ENCODE measurements at regions not wholly inside any gene's neighbourhood (a gene's known extent, or its start where the extent isn't known, plus 50 kb on each side); places are given as distances from the start of the nearest gene placed in this dataset.

- DNase-seq (ENCODE audit: low read depth, low spot score) = no peak
Measured at GRCh38 chr20:7760247-7761031, 179.8 kb downstream of the HAO1 start.

- no peak for DNase-seq (ENCODE audit: low read depth, low spot score)
Measured at GRCh38 chr20:7765221-7765620, 175.0 kb downstream of the HAO1 start.

DNA sequence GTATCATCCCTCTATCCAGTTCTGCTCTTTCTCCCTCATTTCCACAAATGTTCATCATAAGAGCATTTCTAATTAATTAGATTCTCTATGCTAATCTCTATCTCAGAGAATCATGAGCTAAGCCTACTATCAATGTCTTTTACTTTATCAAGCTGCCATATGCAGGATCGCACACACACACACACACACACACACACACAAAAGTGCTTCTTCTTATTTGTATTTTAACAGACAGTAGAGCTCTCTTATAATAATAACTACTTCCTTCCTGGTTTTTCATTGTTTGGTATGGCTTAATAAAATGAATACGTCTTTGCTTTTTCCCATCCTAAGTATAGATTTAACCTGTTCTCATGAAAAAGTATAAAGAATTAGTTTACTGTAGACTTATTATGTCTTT is 170.2 kb downstream of the HAO1 start:
- DNase-seq (ENCODE audit: low read depth, low spot score) = no peak

DNA sequence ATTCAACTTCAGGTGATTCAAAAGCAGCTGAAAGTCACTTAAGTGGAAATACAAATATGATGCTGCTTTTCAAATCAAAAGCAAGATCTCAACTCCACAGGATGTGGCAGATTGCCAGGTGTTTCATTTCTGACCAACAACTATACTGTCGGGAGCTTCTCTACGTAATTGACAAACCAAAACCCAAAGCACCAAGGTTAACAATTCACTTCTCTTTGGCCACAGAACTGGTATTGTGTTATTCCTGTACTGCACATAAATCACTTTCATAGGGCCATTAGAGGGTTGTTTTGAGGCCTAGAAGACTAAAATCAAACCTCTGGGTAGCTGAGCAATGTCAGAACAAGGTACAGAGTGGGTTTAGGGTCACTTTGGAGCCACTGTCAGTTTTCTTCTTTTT is 169.7 kb downstream of the HAO1 start:
- DNase-seq (ENCODE audit: low read depth, low spot score) = no peak

DNA sequence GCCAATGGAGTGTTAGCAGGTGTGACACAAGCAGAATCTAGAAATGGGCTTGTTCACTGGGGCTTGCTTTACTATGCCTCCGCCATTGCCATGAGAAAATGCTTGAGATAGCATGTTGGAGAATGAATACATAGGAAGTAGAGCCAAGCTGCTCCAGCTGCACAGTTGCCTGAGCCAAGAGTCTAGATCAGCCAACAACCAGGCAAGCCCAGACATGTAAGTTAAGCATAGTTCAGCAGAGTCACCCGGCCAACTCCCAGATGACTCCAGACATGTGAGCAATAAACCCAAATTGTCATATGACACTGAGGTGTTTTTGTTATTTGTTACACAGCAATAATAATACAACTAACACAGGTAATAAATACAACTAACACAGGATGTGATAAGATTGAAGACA is 167.9 kb downstream of the HAO1 start:
- DNase-seq (ENCODE audit: low read depth, low spot score) = no peak

DNA sequence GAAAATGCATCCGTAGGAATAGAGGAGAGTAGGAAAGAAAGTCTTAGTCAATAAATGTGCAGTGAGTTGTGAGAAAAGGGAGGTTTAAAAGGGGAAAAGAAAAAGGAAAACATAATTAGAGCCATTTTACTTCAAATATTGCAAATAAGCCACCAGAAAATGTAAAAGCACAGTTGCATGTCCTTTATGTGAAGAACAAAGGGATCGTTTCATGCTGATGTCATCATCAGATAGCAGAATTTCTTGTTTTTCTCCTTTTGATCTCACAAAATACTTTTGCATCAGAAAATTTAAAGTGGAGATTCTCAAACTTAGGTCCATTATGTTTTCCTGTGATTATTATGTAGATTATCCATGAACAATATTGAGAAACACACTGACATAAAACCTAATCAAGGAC is 166.7 kb downstream of the HAO1 start:
- no peak for DNase-seq (ENCODE audit: low read depth, low spot score)

DNA sequence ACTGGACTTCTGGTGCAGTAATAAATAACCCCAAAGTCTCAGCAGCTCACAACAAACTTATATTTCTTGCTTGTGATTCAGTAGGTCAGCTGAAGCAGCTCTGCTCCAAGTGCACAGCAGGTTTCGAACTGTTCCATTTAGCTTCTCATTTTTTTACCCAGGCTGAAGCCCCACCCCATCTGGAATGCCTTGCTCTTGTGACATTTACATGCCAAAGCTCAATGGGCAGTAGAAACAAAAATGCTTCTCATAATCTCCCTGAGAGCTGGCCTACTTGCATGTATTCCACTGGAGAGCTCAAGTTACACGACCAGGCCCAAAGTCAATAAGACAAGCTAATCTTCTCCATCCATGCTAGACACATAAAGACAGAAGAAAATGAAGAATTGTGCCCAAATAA is 165.2 kb downstream of the HAO1 start:
- DNase-seq (ENCODE audit: low read depth, low spot score) = no peak

- no peak for DNase-seq (ENCODE audit: low read depth, low spot score)
Measured at GRCh38 chr20:7776148-7776547, 164.1 kb downstream of the HAO1 start.

- no peak for DNase-seq (ENCODE audit: low read depth, low spot score)
Measured at GRCh38 chr20:7790189-7790588, 150.1 kb downstream of the HAO1 start.

DNA sequence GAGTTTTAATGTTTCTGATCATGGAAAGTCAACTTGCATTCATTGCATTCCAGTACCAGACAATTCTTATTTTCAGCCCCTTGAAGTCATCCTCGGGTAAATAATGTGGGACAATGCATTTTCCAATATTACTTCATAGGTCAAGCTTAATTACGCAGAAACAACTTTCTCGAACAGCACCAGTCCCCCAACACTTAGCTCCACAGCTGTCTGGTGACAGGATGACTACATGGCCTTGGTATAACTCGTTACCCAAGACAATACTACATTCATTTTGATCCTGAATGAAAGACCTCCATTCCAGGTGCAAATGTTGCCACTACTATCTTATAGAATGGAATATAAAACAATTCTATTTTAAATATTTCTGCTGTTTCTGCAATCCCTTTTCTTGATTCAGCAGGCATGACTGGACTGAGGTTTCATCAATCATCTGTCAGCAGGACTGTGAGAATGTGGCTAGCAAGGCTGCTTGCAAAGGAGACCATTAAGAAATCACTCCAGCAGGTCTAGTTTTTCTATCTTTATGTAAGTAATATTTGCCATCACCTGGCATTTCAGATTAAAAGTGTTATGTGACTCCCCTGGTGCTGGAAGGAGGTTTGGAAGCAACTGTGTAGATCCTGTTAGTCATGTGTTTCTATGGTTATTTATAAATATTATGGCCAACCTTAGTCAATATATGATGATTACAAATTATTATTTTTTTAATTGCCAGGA is 147.9 kb downstream of the HAO1 start:
- no peak for DNase-seq (ENCODE audit: low read depth, low spot score)

- DNase-seq (ENCODE audit: low read depth, low spot score) = no peak
Measured at GRCh38 chr20:7798176-7798575, 142.1 kb downstream of the HAO1 start.

DNA sequence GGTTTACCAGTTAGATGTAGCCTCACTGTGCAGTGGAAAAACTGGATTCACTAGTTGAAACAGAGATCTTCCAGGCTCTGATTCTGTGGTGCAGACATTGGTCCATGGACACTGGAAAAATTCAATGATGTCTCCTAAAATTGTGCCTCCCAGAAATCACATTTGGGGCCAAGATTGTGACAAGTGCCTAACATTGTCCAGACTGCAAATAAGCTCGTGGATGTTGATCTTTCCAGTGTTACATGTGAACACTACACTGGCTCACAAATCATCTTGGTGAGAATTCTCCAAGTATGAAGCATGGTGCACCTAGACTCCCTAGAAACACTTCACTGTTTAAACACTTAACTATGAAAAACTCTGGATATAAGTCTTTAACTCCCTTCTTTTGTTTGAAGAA is 140.4 kb downstream of the HAO1 start:
- DNase-seq (ENCODE audit: low read depth, low spot score) = no peak

DNA sequence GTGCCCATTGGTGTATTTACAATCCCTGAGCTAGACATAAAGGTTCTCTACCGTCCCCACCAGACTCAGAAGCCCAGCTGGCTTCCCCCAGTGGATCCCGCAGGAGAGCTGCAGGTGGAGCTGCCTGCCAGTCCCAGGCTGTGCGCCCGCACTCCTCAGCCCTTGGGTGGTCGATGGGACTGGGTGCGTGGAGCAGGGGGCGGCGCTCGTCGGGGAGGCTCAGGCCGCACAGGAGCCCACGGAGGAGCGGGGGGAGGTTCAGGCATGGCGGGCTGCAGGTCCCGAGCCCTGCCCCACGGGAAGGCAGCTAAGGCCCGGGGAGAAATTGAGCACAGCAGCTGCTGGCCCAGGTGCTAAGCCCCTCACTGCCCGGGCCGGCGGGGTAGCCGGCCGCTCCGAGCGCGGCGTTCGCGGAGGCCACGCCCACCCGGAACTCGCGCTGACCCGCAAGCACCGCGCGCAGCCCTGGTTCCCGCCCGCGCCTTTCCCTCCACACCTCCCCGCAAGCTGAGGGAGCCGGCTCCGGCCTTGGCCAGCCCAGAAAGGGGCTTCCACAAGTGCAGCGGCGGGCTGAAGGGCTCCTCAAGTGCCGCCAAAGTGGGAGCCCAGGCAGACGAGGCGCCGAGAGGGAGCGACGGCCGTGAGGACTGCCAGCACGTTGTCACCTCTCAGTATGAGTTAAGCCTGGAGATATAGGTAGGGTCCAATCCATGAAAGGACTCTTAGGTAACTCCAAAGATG is 136.7 kb downstream of the HAO1 start:
- DNase-seq (ENCODE audit: low read depth, low spot score) = peak; percentile 37

DNA sequence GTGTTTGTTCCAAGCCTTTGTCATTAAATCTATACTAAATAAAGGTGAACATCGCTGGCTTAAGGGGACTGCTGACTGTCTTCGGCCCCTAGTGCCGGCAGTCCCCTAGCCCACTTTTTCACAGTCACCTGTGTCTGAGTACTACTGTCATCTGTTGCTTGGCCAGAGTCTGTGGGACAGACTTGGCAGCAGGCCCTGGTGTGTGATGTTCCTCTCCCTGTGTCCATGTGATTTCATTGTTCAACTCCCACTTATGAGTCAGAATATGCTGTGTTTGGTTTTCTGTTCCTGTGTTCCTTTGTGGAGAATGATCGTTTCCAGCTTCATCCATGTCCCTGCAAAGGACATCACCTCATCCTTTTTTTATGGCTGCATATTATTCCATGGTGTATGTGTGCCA is 133.4 kb downstream of the HAO1 start:
- DNase-seq (ENCODE audit: low read depth, low spot score) = no peak

- no peak for DNase-seq (ENCODE audit: low read depth, low spot score)
Measured at GRCh38 chr20:7817286-7817685, 123.0 kb downstream of the HAO1 start.

GRCh38 chr20:7818477-7818876 is 121.8 kb downstream of the HAO1 start:
- no peak for DNase-seq (ENCODE audit: low read depth, low spot score)

DNA sequence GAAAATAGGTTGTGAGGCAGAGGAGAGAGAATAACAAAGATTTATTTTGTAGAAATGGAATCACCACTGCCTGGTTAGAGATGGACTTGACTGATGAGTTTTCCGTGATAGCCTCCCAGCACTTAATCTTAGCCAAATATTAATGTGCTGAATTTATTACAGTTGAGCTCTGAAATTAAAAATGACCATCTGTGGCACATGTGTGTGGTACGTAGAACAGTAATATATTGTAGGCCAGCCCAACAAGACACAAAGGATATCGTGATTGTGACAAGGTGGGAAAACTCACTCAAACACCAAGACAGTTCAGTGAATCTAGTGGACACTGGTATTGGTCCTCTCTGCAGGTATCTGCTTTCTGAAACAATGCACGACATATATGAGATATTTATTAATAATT is 119.4 kb downstream of the HAO1 start:
- DNase-seq (ENCODE audit: low read depth, low spot score) = no peak

DNA sequence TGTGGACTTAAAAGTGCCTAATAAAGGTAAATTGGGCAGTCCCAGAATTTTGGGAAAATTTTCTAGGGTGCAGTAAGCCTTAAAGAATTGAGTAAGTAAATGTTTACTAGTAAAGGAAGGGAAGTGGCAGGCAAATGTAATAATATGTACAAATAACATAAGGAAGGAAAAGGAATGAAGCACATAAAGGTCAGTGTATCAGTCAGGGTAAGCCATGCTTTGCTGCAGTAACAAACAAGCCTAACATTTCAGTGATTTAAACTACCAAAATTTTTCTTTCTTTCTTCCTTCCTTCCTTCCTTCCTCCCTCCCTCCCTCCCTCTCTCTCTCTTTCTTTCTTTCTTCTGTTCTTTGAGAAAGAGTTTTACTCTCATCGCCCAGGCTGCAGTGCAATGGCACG is 117.5 kb downstream of the HAO1 start:
- no peak for DNase-seq (ENCODE audit: low read depth, low spot score)

DNA sequence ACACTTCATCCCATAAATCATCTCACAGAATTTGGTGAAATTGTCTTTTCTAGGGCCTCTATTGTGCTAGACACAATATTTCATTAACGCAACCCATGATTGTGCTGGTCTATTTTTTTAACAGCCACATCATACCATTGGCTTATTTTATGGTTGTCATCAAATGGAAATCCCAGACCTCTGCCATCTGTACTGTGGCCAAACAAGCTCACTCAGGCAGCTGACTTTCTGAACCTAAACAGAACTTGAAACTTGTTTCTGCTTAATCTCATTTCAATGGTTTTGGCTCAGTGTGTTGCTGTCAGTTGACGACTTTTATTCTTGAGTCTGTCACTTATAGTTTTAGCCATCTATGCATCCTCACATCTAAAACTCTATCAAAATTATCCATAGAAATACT is 111.8 kb downstream of the HAO1 start:
- no peak for DNase-seq (ENCODE audit: low read depth, low spot score)

DNA sequence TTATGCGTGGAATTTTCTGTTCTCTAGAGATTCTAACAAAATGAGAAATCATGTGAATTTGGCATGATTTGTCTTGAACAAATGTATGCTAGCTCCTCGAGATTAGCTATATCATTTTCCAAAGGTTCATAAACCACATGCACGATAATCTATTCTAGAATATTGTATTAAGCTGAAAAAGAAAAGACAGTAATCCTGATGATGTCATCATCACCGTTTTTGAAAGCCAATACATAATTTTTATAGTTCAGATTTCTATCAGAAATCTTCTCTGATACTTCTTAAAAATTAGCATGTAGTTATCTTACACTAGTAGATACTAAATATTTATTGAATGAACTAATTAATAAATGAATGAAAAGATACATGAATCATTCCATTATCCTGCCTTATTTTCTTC is 111.2 kb downstream of the HAO1 start:
- no peak for DNase-seq (ENCODE audit: low read depth, low spot score)

GRCh38 chr20:7829776-7830175 is 110.5 kb downstream of the HAO1 start:
- no peak for DNase-seq (ENCODE audit: low read depth, low spot score)
